ENCODE measurements at regions not wholly inside any gene's neighbourhood (a gene's known extent, or its start where the extent isn't known, plus 50 kb on each side); places are given as distances from the start of the nearest gene placed in this dataset.
"Not testable (repeated sequence)": the region's sequence is repeated elsewhere in the genome, so short reads cannot be mapped to it uniquely, and the experiment has no call there.

GRCh38 chr1:224028802-224029201 is 85.1 kb upstream of the FBXO28 start:
- not testable (repeated sequence) for DNase-seq

DNA sequence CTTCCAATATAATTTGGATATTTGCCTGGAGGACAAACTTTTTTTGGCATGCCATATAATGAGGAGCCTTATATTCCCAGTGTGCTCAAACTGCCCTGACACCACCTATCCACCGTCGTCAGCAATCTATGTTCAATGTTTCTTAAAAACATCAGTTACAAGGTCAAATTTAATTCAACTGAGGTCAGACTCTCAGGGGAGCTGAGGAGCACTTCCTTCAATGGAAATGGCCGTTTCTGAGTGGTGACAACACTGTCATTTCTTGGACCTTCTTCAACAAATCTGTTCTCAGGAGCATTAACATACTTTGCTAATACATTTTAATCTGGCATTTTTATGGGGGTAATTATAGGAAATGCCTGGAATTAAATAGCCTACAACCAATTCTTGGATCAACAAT is 90.8 kb upstream of the FBXO28 start:
- not testable (repeated sequence) for DNase-seq

DNA sequence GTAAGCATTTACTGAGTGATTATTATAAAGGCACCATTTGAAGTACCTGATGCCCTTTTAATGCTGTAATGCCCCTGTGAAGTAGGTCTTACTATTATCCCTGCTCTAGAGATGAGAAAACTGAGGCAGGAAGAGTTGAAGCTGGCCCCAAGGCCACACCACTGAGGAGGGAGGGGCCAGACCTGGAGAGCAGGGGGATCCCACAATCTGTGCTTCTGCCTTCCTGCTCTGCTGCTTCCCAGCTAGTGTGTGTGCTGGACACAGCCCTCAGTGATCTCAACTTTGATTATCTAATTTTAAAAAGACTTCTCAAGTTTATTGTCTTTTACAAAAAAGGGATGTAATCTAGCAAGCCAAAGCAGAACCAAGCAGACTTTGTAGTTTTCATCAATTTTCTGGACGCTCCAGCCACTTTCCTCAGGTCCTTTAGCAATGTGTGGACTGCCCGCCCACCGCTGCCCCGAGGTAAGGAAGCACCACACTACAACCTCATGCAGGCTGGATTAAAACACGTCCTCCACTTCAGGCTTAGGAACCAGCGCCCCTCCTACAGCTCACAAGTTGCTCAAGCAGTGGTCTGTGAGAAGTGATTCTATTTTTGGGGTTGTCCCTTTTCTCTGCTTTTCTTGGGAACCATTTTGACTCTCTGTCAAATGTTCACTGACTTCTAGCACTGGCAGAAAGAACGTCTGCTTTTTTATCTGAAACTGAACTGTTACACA is 91.5 kb upstream of the FBXO28 start:
- DNase-seq = not testable (repeated sequence)

DNA sequence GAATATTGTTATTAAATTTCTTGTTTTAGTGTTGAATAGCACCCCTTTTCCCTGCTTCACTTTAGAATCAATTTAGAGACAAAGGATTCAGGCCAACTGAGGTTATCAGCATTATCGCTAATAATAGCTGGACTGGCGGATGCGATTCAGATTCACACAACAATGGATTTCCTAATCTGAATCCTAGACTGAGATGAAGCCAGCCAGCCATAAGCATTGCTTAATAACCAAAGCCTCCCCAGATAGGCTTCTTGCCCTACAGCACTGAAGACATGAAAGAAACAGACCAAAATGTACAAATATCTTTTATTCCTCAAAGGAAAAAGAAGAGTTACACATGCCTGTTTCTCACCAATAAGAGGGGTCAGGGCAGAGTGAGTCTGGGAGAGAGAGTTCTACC is 94.0 kb upstream of the FBXO28 start:
- DNase-seq = not testable (repeated sequence)

DNA sequence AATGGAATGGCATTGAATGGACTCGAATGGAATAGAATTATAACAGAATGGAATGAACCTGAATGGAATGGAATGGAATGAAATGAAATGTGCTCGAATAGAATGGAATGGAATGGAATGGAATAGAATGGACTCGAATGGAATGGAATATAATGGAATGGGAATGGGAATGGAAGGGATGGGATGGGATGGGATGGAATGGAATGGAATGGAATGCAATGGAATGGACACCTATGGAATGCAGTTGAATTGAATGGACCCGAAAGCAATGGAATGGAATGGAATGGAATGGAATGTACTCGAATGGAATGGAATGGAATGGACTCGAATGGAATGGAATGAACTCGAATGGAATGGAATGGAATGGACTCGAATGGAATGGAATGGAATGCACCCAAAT is 98.1 kb upstream of the FBXO28 start:
- not testable (repeated sequence) for DNase-seq

- no peak for DNase-seq
Observed at GRCh38 chr1:224014330-224014649, 99.6 kb upstream of the FBXO28 start.

- DNase-seq = not testable (repeated sequence)
Observed at GRCh38 chr1:224013626-224014329, 100.1 kb upstream of the FBXO28 start.

GRCh38 chr1:224012807-224013434 is 101.0 kb upstream of the FBXO28 start:
- DNase-seq = not testable (repeated sequence)

- not testable (repeated sequence) for DNase-seq
Observed at GRCh38 chr1:224012162-224012561, 101.7 kb upstream of the FBXO28 start.

GRCh38 chr1:224011751-224012150 is 102.2 kb upstream of the FBXO28 start:
- DNase-seq = not testable (repeated sequence)

- not testable (repeated sequence) for DNase-seq
Observed at GRCh38 chr1:224011153-224011552, 102.8 kb upstream of the FBXO28 start.

GRCh38 chr1:224005973-224006372 is 107.9 kb upstream of the FBXO28 start:
- not testable (repeated sequence) for DNase-seq

DNA sequence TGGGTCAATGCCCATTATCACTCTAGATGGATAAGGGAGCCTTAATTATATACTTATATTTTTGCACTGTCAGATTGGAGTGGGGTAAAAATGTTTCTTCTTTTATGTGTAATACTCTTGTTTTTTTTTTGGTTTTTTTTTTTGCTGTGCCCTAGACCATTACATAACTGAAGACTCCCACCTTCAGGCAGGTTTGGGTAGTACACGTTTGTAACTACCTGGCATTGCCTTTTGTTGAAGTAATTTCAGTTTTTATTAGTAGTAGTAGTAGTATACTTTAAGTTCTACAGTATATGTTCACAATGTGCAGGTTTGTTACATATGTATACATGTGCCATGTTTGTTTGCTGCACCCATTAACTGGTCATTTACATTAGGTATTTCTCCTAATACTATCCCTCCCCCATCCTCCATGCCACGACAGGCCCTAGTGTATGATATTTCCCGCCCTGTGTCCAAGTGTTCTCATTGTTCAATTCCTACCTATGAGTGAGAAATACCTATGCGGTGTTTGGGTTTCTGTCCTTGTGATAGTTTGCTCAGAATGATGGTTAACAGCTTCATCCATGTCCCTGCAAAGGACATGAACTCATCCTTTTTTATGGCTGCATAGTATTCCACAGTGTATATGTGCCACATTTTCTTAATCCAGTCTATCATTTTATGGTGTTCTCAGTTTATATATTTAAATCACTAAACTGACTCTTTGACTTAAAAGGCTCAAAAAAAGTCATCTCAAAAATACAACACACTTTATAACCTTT is 109.2 kb upstream of the FBXO28 start:
- DNase-seq = not testable (repeated sequence)

DNA sequence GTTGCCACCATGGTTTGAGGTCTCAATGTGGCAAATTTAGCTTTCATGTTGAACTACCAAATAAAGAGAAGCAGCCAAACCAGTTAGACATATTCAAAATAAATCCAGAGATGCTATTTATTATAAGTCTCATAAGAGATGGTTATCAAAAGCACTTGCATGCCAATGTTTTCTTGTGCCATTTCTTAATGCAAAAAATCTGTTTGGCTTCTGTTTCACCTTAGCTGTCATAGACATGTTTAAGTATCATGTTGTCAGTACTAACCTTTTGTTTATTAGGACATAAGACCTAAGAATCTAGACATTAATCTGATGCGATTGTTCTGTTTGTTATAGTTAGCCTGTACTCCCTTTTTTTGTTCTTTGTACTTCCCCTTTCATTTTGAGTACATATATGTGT is 110.0 kb upstream of the FBXO28 start:
- not testable (repeated sequence) for DNase-seq

- DNase-seq = not testable (repeated sequence)
Observed at GRCh38 chr1:224001757-224002156, 112.2 kb upstream of the FBXO28 start.

DNA sequence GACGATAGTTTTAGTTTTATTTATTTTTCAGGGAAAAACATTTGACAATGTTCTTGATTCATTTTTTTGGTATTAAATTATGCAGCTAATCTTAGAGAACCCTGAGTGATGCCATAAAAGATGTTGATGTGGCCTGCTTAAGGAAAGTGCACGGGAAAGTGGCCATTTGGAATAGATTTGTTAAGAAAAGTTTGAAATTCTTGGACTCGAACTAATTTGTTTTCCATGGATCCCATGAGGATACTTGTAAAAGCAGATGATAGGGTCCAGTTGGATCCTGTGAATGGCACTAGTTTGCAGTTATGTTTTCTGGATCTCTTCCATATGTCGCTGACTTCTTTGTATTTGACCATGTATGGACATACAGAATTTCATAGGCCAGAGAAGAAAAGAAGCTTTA is 114.2 kb upstream of the FBXO28 start:
- not testable (repeated sequence) for DNase-seq

DNA sequence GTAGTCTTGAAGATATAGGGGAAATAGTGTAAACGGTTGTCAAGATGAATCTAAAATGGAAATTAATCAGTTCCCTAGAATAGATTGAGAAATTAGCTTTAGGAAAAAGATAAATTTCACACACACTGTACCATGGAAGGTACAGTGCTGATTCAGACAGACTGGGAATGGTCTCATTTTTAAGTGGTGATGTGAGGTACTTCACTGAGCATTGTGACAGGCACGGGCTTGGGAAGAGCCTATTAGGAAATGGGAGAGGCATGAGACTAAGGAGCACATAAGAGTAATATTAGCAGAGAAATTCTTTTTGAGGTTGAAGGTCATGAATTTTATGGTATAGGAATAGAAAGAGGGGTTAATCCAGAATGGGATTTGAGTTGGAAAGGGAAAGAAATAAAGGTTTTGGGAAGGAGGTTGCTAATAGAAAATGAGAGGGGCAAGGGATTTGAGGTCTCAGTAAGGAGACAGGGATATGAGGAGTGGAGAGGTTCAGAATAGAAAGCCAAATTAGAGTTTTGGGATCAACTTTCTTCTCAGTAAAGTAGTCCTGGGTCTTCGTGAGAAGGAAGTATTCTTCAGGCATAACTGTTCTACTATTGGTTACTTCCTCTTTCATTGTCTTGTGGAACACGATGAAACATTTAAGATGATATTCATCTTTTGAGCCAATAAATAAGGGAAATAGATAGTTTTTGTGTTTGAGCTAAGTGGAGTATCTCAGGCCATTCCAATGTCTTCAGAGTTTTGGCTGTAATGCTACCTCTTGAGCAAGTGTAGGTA is 115.0 kb upstream of the FBXO28 start:
- DNase-seq = not testable (repeated sequence)

GRCh38 chr1:223996376-223996775 is 117.5 kb upstream of the FBXO28 start:
- DNase-seq = not testable (repeated sequence)

GRCh38 chr1:223992456-223993246 is 121.3 kb upstream of the FBXO28 start:
- peak; percentile 95 for DNase-seq

DNA sequence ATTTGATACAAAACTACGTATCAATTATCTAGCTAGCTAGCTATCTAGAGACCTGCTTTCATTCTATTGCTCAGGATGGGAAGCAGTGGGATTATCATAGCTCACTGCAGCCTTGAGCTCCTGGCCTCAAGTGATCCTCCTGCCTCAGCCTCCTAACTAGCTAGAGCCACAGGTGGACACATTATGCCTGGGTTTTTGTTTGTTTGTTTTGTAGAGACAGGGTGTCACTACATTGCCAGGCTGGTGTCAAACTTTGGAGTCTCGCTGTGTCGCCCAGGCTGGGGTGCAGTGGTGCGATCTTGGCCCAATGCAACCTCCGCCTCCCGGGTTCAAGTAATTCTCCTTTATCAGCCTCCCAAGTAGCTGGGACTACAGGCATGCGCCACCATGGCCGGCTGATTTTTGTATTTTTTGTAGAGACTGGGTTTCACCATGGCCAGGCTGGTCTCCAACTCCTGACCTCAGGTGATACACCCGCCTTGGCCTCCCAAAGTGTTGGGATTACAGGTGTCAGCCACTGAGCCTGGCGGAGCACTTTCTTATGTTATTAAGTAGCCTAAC is 122.5 kb upstream of the FBXO28 start:
- DNase-seq = not testable (repeated sequence)

- DNase-seq = not testable (repeated sequence)
Observed at GRCh38 chr1:223961985-223962384, 116.2 kb upstream of the TP53BP2 start.
